Activated naive CD4-positive, alpha-beta T cell treated with anti-CD3 and anti-CD28 coated beads, Interleukin-2, amount 50 U/mL, for 72 hours (primary cell): ENCODE measurements at regions not wholly inside any gene's neighbourhood (a gene's known extent, or its start where the extent isn't known, plus 50 kb on each side); places are given as distances from the start of the nearest gene placed in this dataset.
A peak's percentile ranks its signal among the peaks of the same experiment; 100 is the strongest.
"Not testable (repeated sequence)": the region's sequence is repeated elsewhere in the genome, so short reads cannot be mapped to it uniquely, and the experiment has no call there.

ENCODE experiments used
- ATAC-seq, 2 donors: fragments of 150-1000 bp; cut with Tn5 transposase; 2 replicates each; pipeline ENCODE4 v1.10.0; 2021; ENCODE audit warnings: mild to moderate bottlenecking in 2 of 2, moderate library complexity in 2 of 2
- DNase-seq, 2 donors: peaks; one replicate each; pipeline ENCODE4 v3.0.0; 2021 to 2022; ENCODE audit warnings: low spot score in 2 of 2
- H3K27ac Mint-ChIP-seq, 2 donors: one replicate each; pipeline ENCODE4 v1.8.0; 2022; ENCODE audit warnings: mild to moderate bottlenecking in 2 of 2, mixed read lengths in 2 of 2
- H3K36me3 Mint-ChIP-seq, 2 donors: one replicate each; pipeline ENCODE4 v1.8.0; 2022; ENCODE audit warnings: mixed read lengths in 2 of 2
- H3K9me3 Mint-ChIP-seq, 2 donors: one replicate each; pipeline ENCODE4 v1.8.0; 2022; ENCODE audit warnings: mixed read lengths in 2 of 2

GRCh38 chr2:236991874-236992273, 93.8 kb upstream of the COPS8 start:
- Mint-ChIP-seq H3K36me3 (no peaks in the 10 kb centered on the region), H3K9me3 (no peaks in the 10 kb centered on the region), H3K27ac (no peak overlapping the region)
- DNase-seq (no peak), ATAC-seq (no peak)

GRCh38 chr2:236993286-236993685, 92.4 kb upstream of the COPS8 start:
- ATAC-seq (no peak), DNase-seq (no peak)
- H3K27ac Mint-ChIP-seq = no peak overlapping the region
- H3K9me3 Mint-ChIP-seq = no peaks in the 10 kb centered on the region
- H3K36me3 Mint-ChIP-seq = no peaks in the 10 kb centered on the region

GRCh38 chr2:236994361-236994760, 91.3 kb upstream of the COPS8 start:
- H3K36me3 Mint-ChIP-seq = no peaks in the 10 kb centered on the region
- ATAC-seq = no peak

GRCh38 chr2:236997069-236997715, 88.5 kb upstream of the COPS8 start:
- DNase-seq = no peak
- H3K27ac Mint-ChIP-seq = no peak overlapping the region
- ATAC-seq = no peak
- H3K9me3 Mint-ChIP-seq = no peaks in the 10 kb centered on the region
- no peaks in the 10 kb centered on the region for H3K36me3 Mint-ChIP-seq

More at GRCh38 chr2:236994361-236994760, 91.3 kb upstream of the COPS8 start:
- DNase-seq = no peak
- Mint-ChIP-seq H3K27ac (no peak overlapping the region), H3K9me3 (no peaks in the 10 kb centered on the region)

GRCh38 chr2:236998236-236998635, 87.5 kb upstream of the COPS8 start:
- DNase-seq = no peak
- Mint-ChIP-seq H3K27ac (no peak overlapping the region), H3K9me3 (no peaks in the 10 kb centered on the region), H3K36me3 (no peaks in the 10 kb centered on the region)
- ATAC-seq = no peak

GRCh38 chr2:236998758-236999157, 86.9 kb upstream of the COPS8 start:
- Mint-ChIP-seq H3K27ac (no peak overlapping the region), H3K9me3 (no peaks in the 10 kb centered on the region), H3K36me3 (no peaks in the 10 kb centered on the region)
- DNase-seq (no peak), ATAC-seq (no peak)

GRCh38 chr2:237000481-237000880, 85.2 kb upstream of the COPS8 start:
- Mint-ChIP-seq H3K27ac (no peak overlapping the region), H3K9me3 (no peaks in the 10 kb centered on the region), H3K36me3 (no peaks in the 10 kb centered on the region)
- ATAC-seq (no peak), DNase-seq (no peak)

- H3K36me3 Mint-ChIP-seq, H3K9me3 Mint-ChIP-seq, DNase-seq, H3K27ac Mint-ChIP-seq, ATAC-seq: not testable (repeated sequence)
These were observed 80.3 kb upstream of the COPS8 start for GRCh38 chr2:237005341-237005740.

- Mint-ChIP-seq H3K9me3 (no peaks in the 10 kb centered on the region), H3K27ac (no peak overlapping the region), H3K36me3 (no peaks in the 10 kb centered on the region)
- no peak for ATAC-seq
- no peak for DNase-seq
These were observed 74.4 kb upstream of the COPS8 start for GRCh38 chr2:237011206-237011795.

GRCh38 chr2:237012004-237012403, 73.7 kb upstream of the COPS8 start:
- H3K9me3 Mint-ChIP-seq = no peaks in the 10 kb centered on the region
- no peaks in the 10 kb centered on the region for H3K36me3 Mint-ChIP-seq
- ATAC-seq (no peak), DNase-seq (no peak)
- no peak overlapping the region for H3K27ac Mint-ChIP-seq

GRCh38 chr2:237012577-237013267, 73.0 kb upstream of the COPS8 start:
- DNase-seq (no peak), ATAC-seq (no peak)
- H3K27ac Mint-ChIP-seq = peak overlapping the region in 1 of 2 donors; percentile 25
- H3K36me3 Mint-ChIP-seq = no peaks in the 10 kb centered on the region
- no peaks in the 10 kb centered on the region for H3K9me3 Mint-ChIP-seq

GRCh38 chr2:237016121-237016915, 69.4 kb upstream of the COPS8 start:
- DNase-seq (no peak), ATAC-seq (no peak)
- no peak overlapping the region for H3K27ac Mint-ChIP-seq
- no peaks in the 10 kb centered on the region for H3K9me3 Mint-ChIP-seq
- no peaks in the 10 kb centered on the region for H3K36me3 Mint-ChIP-seq

- no peaks in the 10 kb centered on the region for H3K36me3 Mint-ChIP-seq
- no peaks in the 10 kb centered on the region for H3K9me3 Mint-ChIP-seq
- H3K27ac Mint-ChIP-seq = no peak overlapping the region
- DNase-seq (no peak), ATAC-seq (no peak)
These were observed 65.6 kb upstream of the COPS8 start for GRCh38 chr2:237020090-237020489.

- H3K36me3 Mint-ChIP-seq = no peaks in the 10 kb centered on the region
- ATAC-seq = no peak
- DNase-seq = no peak
- H3K9me3 Mint-ChIP-seq = no peaks in the 10 kb centered on the region
- no peak overlapping the region for H3K27ac Mint-ChIP-seq
These were observed 63.2 kb upstream of the COPS8 start for GRCh38 chr2:237022533-237022932.

- Mint-ChIP-seq H3K9me3 (no peaks in the 10 kb centered on the region), H3K36me3 (no peaks in the 10 kb centered on the region), H3K27ac (no peak overlapping the region)
- no peak for ATAC-seq
- DNase-seq = no peak
These were observed 61.4 kb upstream of the COPS8 start for GRCh38 chr2:237024255-237024654.

- H3K9me3 Mint-ChIP-seq = no peaks in the 10 kb centered on the region
- no peak overlapping the region for H3K27ac Mint-ChIP-seq
- ATAC-seq (no peak), DNase-seq (no peak)
- H3K36me3 Mint-ChIP-seq = no peaks in the 10 kb centered on the region
These were observed 60.4 kb upstream of the COPS8 start for GRCh38 chr2:237025090-237025865.
